WI38 (cell line): ENCODE measurements at regions not wholly inside any gene's neighbourhood (a gene's known extent, or its start where the extent isn't known, plus 50 kb on each side); places are given as distances from the start of the nearest gene placed in this dataset.

Experiments used
- H3K4me3 ChIP-seq: 2 replicates; pipeline ENCODE4 v1.5.1; 2011; ENCODE audit warnings: low read depth, mild to moderate bottlenecking, control low read depth, low read length
- TF ChIP-seq, protein P1 (sequence below): IDR thresholded peaks from 2 replicates; pipeline ENCODE4 v1.5.1; 2012; ENCODE audit warnings: low read depth, mild to moderate bottlenecking, control low read depth, low read length

DNA sequence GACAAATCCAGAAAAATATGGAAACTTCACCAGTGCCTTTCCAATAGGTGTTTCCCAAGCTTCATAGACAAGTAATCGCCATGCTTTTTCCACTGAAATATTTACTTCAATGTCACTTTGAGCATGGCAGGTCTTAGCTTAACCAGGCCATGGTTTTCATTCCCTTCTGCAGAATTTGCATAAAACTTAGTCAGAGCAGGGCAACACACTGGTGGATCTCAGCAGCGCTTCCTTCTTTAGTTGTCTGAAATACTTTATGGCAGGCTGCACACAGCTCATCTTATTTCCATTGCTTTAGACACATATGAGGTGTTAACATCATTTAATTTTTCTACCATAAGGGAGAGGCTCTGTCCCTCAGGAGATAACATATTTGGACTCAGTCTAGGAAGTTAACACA, 102.9 kb upstream of the AHR start:
- no peak overlapping the region for H3K4me3 ChIP-seq
- TF ChIP-seq, protein P1, sequence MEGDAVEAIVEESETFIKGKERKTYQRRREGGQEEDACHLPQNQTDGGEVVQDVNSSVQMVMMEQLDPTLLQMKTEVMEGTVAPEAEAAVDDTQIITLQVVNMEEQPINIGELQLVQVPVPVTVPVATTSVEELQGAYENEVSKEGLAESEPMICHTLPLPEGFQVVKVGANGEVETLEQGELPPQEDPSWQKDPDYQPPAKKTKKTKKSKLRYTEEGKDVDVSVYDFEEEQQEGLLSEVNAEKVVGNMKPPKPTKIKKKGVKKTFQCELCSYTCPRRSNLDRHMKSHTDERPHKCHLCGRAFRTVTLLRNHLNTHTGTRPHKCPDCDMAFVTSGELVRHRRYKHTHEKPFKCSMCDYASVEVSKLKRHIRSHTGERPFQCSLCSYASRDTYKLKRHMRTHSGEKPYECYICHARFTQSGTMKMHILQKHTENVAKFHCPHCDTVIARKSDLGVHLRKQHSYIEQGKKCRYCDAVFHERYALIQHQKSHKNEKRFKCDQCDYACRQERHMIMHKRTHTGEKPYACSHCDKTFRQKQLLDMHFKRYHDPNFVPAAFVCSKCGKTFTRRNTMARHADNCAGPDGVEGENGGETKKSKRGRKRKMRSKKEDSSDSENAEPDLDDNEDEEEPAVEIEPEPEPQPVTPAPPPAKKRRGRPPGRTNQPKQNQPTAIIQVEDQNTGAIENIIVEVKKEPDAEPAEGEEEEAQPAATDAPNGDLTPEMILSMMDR = no peak

GRCh38 chr7:17205910-17206309, 92.5 kb upstream of the AHR start:
- TF ChIP-seq, protein P1 = no peak
- no peak overlapping the region for H3K4me3 ChIP-seq

- H3K4me3 ChIP-seq = no peak overlapping the region
- TF ChIP-seq, protein P1 = no peak
These were observed 92.0 kb upstream of the AHR start for GRCh38 chr7:17206349-17206905.

GRCh38 chr7:17207220-17207619, 91.2 kb upstream of the AHR start:
- no peak overlapping the region for H3K4me3 ChIP-seq
- TF ChIP-seq, protein P1 = no peak

- TF ChIP-seq, protein P1 = no peak
- H3K4me3 ChIP-seq = no peak overlapping the region
These were observed 89.4 kb upstream of the AHR start for GRCh38 chr7:17209101-17209500.

DNA sequence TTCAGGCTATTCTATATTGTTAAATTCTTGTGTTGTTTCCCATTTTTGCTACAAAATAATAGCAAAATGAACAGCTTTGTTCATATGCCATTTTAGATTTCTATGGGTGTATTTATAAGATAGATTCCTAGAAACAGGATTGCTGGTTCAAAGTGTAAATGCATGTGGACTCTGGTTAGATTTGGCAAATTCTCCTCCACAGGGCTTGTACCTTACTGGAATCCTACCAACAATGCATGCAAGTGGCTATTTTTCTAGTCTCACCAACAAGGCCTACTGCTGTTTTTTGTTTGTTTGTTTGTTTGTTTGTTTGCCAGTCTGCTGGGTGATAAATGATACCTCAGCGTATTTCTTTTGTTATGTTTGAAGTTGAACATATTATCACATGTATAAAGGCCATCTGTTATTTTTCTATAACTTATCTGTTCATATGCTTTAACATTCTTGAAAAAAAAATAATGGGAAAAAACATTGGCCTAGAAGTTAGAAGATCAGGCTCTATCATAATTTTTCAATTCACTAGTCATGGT, 87.1 kb upstream of the AHR start:
- TF ChIP-seq, protein P1 = no peak
- H3K4me3 ChIP-seq = no peak overlapping the region

DNA sequence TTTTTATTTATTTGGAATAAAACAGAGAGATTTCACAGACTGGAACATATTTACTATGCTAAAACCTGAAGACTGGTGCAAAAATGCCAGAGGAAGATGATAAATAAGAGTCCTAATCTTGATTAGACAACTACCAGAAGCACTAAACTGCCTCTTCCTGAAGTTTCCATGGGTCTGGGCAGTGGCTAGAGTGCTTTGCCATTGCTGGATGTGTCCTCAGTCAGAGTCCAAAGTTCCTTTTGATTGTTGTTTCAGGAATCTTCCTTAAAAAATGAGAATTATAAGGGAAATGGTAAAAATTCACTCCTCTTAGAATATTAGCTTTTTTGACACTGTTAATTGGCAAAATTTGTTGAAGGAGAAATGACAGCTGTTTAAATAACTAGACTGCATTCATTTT, 86.3 kb upstream of the AHR start:
- H3K4me3 ChIP-seq = no peak overlapping the region
- TF ChIP-seq, protein P1 = no peak
